GM19397 (cell line): ENCODE measurements at regions not wholly inside any gene's neighbourhood (a gene's known extent, or its start where the extent isn't known, plus 50 kb on each side); places are given as distances from the start of the nearest gene placed in this dataset.
"Not testable (repeated sequence)": the region's sequence is repeated elsewhere in the genome, so short reads cannot be mapped to it uniquely, and the experiment has no call there.

ENCODE experiments used
- ATAC-seq: cut with Tn5 transposase; IDR thresholded peaks from one replicate; pipeline ENCODE4 v1.9.1; 2021; ENCODE audit warnings: mild to moderate bottlenecking, moderate library complexity; ENCODE audit not compliant: unreplicated experiment

- ATAC-seq = no peak
Observed at GRCh38 chr6:66128656-66129055, 421.6 kb upstream of the EYS start.

GRCh38 chr6:66128243-66128642, 421.2 kb upstream of the EYS start:
- no peak for ATAC-seq

- ATAC-seq = no peak
Observed at GRCh38 chr6:66127061-66127460, 420.0 kb upstream of the EYS start.

- no peak for ATAC-seq
Observed at GRCh38 chr6:66126358-66126757, 419.3 kb upstream of the EYS start.

- ATAC-seq = no peak
Observed at GRCh38 chr6:66103954-66104353, 396.9 kb upstream of the EYS start.

GRCh38 chr6:66103354-66103753, 396.3 kb upstream of the EYS start:
- no peak for ATAC-seq

GRCh38 chr6:66096679-66097078, 389.7 kb upstream of the EYS start:
- no peak for ATAC-seq

GRCh38 chr6:66094615-66095014, 387.6 kb upstream of the EYS start:
- no peak for ATAC-seq

- ATAC-seq = not testable (repeated sequence)
Observed at GRCh38 chr6:66092306-66092705, 385.3 kb upstream of the EYS start.

GRCh38 chr6:66086532-66086931, 379.5 kb upstream of the EYS start:
- ATAC-seq = no peak

GRCh38 chr6:66082914-66083313, 375.9 kb upstream of the EYS start:
- no peak for ATAC-seq

- no peak for ATAC-seq
Observed at GRCh38 chr6:66068907-66069306, 361.9 kb upstream of the EYS start.

GRCh38 chr6:66068033-66068432, 361.0 kb upstream of the EYS start:
- no peak for ATAC-seq

GRCh38 chr6:66065313-66065712, 358.3 kb upstream of the EYS start:
- ATAC-seq = no peak

GRCh38 chr6:66057034-66057433, 350.0 kb upstream of the EYS start:
- ATAC-seq = no peak

GRCh38 chr6:66054967-66055366, 347.9 kb upstream of the EYS start:
- no peak for ATAC-seq

GRCh38 chr6:66051812-66052211, 344.8 kb upstream of the EYS start:
- ATAC-seq = no peak

- ATAC-seq = no peak
Observed at GRCh38 chr6:66048684-66049474, 341.9 kb upstream of the EYS start.

- ATAC-seq = no peak
Observed at GRCh38 chr6:66032626-66033025, 325.6 kb upstream of the EYS start.

- no peak for ATAC-seq
Observed at GRCh38 chr6:66029391-66029790, 322.4 kb upstream of the EYS start.

- ATAC-seq = no peak
Observed at GRCh38 chr6:65999288-65999791, 292.3 kb upstream of the EYS start.

GRCh38 chr6:65998544-65998943, 291.5 kb upstream of the EYS start:
- ATAC-seq = no peak

- no peak for ATAC-seq
Observed at GRCh38 chr6:65997539-65997938, 290.5 kb upstream of the EYS start.
